Kidney capillary endothelial cell (primary cell): ENCODE measurements at regions not wholly inside any gene's neighbourhood (a gene's known extent, or its start where the extent isn't known, plus 50 kb on each side); places are given as distances from the start of the nearest gene placed in this dataset.
A peak's percentile ranks its signal among the peaks of the same experiment; 100 is the strongest.
"Not testable (repeated sequence)": the region's sequence is repeated elsewhere in the genome, so short reads cannot be mapped to it uniquely, and the experiment has no call there.

ENCODE experiments used
- DNase-seq: peaks from one replicate; pipeline ENCODE4 v3.0.0-alpha.2; 2018; ENCODE audit warnings: low spot score

- no peak for DNase-seq
These were observed 438.8 kb downstream of the EFNB2 start for GRCh38 chr13:106096661-106097092.

DNA sequence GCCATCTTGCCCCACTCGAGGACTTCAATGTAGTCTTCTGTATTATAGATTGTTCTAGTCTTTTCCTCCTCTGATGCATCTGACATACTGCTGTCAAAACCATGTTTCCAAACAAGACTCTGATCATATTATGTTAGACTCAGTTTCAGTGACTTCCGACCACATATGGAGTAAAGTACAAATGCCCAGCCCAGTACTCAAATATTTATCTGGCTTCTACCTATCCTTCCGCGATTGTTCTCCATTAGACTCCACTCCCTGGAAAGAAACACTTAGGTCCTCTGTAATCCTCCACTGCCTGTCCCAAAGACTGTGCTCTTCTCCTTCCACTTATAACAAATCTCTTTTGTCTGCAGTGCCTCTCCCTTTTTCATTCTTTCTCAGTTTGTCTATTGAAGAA, 439.5 kb downstream of the EFNB2 start:
- no peak for DNase-seq

DNA sequence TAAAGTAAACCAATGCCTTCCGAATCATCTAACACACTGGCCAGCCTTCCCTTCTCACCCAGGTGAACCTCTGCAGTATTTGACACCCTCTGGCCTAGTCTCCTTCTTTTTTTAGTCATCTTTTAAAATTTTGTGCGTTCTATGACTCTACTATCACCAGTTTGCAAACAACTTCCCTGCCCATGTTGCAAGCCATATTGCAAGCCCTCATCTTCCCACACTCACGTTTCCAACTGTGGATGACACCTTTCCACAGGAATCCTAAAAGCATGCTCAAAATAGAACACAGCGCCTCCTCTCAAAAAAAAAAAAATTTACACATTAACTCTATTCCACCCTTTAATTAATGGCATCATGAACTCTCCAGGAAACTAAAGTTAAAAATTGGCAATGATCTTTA, 440.1 kb downstream of the EFNB2 start:
- DNase-seq = no peak

GRCh38 chr13:106090001-106090400, 445.5 kb downstream of the EFNB2 start:
- DNase-seq = no peak

GRCh38 chr13:106089261-106089980, 446.0 kb downstream of the EFNB2 start:
- no peak for DNase-seq

DNA sequence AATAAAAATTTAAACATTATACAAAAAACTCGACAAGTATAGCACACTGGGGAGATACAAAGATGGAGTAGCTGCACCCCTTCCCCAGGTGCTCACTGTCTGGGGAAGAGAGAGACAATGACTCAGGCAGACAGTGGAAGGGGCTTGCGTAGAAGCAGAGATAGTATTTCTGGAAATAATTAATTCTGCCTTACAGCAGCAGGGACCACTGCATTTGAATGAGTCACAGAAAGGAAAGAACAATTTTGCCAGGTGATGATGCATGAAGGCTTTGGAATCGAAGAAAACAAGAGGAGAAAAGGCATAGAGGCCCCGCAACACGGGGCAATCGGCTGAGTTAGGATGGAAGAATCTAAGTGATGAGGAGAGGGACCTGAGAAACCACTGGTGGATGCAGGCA, 447.4 kb downstream of the EFNB2 start:
- DNase-seq = no peak

- DNase-seq = no peak
These were observed 448.3 kb downstream of the EFNB2 start for GRCh38 chr13:106087201-106087600.

- peak; percentile 42 for DNase-seq
These were observed 451.7 kb downstream of the EFNB2 start for GRCh38 chr13:106083620-106084350.

- DNase-seq = not testable (repeated sequence)
These were observed 454.2 kb downstream of the EFNB2 start for GRCh38 chr13:106081221-106081620.

DNA sequence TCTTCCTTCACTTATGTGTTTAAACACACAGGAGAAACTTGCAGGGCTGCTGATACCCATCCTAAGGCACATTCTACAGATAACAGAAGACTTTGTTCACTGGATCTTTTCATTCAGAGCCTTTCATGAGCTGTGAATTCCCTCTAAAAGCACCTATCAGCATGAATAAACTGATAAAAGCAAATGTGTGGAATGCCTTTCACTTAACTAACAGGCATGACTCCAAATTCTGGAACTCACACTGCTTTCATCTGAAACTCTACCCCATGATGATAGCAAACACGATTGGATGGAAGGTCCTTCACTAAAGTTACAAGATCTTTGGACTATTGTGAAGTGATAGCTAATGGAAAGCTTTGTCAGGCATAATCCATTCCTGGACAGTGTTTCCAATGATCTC, 457.3 kb downstream of the EFNB2 start:
- no peak for DNase-seq

DNA sequence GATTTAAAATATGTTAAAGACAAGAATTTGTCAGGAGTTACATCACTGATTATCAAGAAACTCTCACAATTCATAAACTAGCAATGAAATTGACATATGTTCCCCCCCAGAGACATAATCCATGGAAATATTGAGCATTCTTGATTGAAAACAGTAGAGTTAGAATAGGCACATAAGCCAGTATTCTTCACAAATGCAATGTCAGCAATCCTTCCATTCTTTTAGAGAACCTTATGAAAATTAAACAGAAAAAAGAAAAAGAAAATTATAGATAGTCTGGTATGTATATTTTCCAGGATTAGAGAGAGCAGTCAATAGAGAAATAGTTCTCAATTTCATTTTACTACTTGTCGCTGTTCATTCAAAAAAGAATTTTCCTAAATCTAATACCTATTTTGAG, 458.4 kb downstream of the EFNB2 start:
- no peak for DNase-seq

GRCh38 chr13:106072014-106072413, 463.4 kb downstream of the EFNB2 start:
- DNase-seq = no peak

DNA sequence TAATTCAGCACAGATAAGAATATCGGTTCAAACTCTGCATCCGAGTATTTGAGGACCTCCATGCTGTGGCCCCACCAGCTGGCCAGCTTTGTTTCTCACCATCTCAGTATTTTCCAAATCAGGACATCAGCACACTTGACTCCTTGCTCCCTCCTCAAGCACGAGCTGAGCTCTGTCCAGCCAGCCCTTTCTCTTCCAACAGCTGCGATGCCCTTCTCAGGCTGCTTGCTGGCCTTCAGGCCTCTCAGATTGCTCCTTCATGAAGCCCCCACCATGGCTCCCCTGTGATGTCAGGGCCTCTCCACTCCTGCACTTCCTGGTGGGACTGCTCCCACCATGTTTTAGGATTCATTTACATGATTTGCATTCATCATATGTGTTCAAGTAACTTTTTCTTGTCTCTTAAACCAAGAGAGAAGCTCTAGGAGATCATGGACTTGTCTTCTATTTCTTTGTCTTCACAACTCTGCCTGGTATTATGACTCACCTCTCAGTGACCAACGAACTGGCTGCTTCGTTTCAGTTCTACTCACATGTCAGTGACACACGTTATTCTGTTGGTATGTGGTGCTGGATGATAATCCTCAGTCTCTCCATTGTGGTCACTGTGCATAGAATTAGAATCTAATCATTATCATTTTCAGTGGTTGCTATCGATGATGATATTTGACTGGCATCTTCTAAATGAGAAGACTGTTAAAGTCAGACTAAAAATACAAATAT, 471.7 kb downstream of the EFNB2 start:
- DNase-seq = no peak

DNA sequence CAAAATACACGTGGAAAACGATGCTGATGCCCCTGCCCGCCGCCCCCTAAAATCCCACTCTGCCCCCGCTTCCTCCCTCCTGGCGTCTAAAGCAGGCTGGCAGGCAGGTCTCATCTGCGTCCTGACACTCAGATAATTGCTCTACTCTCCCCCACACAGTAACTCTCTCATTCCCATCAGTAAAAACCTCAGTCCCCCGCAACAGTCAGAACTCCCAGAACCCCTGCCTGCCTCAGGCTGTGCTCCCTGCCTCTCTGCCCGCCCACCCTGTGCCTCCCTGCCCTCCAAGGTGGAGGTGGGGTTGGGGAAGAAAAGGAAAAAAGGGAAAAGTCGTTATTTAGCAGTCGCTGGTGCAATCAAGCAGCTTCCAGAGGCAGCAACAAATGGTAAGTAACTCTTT, 473.7 kb downstream of the EFNB2 start:
- DNase-seq = no peak

GRCh38 chr13:106056851-106057250, 478.6 kb downstream of the EFNB2 start:
- DNase-seq = no peak

- DNase-seq = no peak
These were observed 483.2 kb downstream of the EFNB2 start for GRCh38 chr13:106052200-106052767.

GRCh38 chr13:106049171-106049570, 486.3 kb downstream of the EFNB2 start:
- no peak for DNase-seq

- DNase-seq = no peak
These were observed 487.1 kb downstream of the EFNB2 start for GRCh38 chr13:106048386-106048785.

DNA sequence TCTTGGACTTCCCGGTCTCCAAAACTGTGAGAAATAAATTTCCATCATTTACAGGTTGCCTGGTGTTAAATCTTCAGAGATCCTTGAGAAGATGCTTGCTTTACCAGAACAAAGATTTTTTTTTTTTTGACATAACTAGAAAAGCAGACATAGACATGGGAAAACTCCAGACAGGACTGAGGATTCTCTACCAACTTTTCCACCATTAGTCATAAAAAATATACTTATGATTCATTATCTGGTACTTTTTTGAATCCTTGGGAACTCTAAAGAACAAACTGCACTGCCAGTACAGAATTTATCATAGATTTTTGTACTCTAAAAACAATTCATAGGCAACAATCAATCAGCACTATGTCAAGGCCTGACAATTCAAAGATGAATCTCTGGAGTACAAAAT, 487.6 kb downstream of the EFNB2 start:
- DNase-seq = no peak

DNA sequence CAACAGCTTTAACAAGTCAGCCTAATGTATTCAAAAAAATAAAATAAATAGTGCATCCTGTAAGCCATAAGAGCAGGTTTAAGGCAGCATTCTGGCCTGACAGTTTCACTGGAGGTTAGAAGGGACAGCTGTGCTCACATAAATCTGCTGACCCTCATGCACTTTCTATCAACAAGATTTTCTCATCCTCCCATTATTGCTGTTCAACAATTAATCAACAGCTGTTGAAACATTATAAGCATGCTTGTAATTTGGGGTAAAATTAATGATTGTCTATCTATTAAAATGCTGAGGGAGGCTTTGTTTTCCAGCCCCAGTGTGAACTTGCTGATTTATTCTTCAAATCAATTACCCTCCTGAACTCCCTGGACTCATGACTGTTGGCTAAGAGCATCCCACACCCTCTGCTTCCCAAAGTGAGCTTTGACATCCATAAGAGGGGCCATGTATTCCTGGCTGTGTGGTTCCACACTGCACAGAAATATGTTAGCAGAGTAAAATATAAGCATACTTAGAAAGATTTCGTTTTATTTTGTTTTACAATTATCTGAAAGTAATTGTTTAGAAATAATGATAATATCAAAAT, 492.4 kb downstream of the EFNB2 start:
- DNase-seq = no peak

- DNase-seq = no peak
These were observed 494.0 kb downstream of the EFNB2 start for GRCh38 chr13:106041445-106041844.

GRCh38 chr13:106038752-106039151, 496.7 kb downstream of the EFNB2 start:
- peak; percentile 8 for DNase-seq
